ENCODE measurements at regions not wholly inside any gene's neighbourhood (a gene's known extent, or its start where the extent isn't known, plus 50 kb on each side); places are given as distances from the start of the nearest gene placed in this dataset.
"Not testable (repeated sequence)": the region's sequence is repeated elsewhere in the genome, so short reads cannot be mapped to it uniquely, and the experiment has no call there.

DNA sequence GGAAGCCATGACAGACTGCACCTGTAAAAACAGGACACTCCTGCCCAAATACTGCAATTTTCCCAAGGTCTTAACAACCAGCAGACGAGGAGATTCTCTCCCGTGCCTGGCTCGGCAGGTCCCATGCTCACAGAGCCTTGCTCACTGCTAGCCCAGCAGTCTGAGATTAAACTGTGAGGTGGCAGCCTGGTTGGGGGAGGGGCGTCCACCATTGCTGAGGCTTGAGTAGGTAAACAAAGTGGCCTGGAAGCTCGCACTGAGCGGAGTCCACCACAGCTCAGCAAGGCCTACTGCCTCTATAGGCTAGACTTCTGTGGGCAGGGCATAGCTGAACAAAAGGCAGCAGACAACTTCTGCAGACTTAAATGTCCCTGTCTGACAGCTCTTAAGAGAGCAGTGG is 80.3 kb downstream of the ANXA5 start:
- not testable (repeated sequence) for DNase-seq

DNA sequence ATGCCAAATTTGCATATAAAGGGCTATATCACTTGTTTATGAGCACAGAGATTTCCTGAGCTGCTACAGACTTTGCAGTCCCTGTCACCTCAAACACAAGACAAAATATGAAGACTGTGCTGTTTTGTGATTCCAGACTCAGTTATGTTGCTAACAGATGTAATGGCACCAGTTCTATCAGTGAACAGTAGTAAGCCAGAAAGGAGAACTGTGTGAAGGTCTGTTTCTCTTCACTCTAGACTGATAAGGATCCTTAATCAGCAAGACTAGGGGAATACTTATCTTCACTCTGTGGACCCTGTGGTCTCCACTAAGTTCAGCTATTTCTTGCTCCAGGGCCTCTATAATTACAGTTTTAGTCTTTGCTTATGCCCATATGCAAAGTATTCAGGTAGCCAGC is 82.7 kb downstream of the ANXA5 start:
- no peak for DNase-seq

DNA sequence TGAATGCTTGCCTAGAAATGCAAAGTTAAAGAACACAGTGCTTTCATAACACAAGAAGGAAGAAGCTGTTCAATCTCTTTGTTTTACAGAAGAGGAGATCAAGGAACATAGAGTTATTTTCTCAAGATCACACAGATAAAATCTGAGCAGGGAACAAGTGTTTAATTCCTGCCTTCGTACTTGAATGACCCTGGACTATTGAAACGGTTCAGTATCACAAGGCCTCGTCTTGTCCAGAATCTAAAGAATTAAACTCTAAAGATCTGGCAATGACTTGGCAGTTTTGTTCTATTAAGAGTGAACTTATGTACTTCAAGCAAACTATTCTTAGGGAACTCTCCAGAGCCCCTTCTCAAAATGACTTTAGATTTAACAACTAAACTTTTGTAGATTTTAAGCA is 97.7 kb downstream of the ANXA5 start:
- no peak for DNase-seq

DNA sequence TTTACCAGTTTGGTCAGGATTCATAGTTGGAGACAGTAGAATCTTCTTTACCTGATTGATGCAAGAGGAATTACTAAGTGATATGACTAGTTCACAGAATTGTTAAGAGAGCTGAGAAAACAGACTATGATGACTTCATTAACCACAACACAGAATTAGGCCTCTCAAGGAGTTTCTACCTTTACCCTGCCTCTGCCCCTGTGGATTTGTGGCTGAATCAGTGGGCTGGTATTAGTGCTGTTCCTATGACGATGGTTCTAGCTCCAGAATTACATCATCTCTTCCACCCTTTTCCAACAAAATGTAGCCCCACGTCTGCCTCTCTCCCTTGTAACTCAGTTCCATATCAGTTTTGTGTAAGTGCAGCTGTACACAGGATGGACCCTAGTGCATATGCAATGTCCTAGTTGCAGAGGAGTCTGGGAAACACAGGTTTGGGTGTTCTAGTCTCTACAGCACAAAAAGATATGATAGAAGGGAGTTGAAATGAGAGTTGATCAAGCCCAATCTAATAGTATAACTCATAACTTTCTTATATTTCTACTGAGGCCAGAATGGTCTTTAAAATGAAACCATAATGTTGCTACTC is 99.3 kb downstream of the ANXA5 start:
- DNase-seq: no peak

DNA sequence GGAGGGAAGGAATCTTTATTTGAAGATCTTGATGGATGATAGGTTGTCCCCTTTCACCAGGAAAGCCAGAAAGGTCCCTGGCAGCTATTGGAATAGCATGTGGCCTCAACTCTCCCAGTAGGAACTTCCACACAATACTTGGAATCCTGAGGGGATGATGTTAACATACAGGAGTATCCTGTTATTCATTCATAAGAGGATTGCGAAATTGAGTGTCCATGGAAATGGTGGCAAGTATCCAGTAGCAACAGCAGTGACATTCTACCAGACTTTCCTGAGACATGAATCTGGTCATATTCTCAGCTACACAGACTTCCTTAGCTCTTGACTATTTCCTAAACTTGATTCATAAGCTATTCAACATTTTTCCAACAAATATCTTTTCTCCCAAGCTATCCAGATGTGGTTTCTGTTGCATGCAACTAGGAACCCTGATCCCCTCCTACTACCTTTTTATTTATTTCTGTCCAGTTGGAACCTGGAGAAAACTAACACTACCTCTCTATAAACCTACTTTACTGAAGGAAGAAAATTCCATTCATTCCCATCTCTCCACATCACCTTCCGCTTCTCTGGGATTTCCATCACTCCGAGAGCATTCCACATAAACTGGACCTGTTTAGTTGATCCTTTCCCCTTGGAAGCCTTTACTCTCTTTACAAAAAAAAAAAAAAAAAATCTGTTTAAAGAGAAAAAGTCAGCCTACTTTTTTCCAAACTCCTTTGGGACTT is 101.8 kb downstream of the ANXA5 start:
- DNase-seq: no peak

DNA sequence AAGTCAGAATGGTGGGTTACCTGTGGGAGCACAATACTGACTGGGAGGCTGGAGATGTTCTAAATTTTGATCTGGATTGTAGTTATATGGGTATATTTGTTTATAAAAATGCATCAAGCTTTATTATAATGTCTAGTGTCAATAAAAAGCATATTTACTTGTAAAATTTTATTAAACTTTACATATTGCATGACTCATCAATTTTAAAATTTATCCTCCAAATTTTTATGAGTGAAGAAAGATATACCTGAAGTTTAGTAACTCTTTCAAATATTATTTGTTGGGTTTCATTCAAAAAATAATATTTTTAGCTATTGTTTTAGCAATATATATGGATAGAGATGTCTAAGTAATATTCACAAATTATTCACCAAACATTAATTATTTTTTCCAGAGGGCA is 103.0 kb downstream of the ANXA5 start:
- no peak for DNase-seq

DNA sequence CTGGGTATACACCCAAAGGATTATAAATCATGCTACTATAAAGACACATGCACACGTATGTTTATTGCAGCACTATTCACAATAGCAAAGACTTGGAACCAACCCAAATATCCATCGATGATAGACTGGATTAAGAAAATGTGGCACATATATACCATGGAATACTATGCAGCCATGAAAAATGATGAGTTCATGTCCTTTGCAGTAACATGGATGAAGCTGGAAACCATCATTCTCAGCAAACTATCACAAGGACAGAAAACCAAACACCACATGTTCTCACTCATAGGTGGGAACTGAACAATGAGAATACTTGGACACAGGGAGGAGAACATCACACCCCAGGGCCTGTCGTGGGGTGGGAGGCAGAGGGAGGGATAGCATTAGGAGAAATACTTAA is 104.5 kb downstream of the ANXA5 start:
- DNase-seq: not testable (repeated sequence)

DNA sequence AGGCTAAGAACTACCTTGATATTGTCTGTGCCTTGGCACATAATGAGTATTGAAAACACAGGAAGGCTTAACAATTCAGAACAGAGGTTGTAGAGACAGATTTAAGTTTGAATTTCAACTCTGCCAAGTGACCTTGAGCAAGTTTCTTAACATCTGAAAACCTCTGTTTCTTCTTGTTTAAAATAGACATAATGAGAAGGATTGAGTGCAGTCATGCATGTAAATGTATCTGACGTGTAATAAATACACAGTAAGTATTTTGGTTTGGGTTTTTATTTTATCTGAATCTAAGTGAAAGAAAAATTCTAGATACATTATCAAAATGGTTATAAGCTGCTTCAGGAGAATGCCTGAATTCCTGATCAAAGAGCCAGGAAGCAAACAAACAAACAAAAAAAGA is 111.9 kb downstream of the ANXA5 start:
- no peak for DNase-seq

DNA sequence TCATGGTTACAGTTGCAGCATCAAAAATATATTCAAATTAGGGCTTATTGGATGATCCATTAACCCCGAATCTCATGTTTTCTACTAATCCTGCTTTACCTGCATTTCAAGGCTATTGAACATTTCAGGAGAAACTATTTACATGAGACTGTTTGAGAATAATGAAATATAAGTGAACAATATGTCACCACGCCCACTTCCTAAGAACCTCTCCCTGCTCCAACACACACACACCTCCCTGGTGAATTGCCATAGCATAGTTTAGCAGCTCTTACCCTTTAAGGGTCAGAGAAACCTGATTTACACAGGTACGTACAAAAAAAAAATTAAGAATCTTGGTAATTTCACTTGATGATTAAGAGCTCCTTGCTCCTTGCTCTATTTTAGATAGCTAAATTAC is 113.4 kb downstream of the ANXA5 start:
- DNase-seq: no peak

DNA sequence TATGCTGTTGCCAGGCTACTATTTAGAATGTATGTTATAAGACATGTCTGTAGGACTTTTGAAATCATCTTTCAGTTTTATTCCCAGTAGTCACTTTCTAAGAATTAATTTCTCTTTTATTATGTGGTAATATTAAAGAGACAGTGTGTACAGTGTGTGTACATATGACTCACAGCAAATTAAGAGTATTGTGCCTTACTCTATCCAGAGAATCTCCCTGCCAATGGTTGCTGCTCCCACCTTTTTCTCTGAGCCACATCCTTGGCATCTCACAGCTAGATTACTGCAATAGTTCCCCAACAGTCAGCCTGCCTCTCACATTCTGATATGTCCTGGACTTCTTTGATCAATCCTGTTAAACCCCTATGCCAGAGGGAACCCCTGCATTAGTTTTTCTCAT is 114.5 kb downstream of the ANXA5 start:
- no peak for DNase-seq

DNA sequence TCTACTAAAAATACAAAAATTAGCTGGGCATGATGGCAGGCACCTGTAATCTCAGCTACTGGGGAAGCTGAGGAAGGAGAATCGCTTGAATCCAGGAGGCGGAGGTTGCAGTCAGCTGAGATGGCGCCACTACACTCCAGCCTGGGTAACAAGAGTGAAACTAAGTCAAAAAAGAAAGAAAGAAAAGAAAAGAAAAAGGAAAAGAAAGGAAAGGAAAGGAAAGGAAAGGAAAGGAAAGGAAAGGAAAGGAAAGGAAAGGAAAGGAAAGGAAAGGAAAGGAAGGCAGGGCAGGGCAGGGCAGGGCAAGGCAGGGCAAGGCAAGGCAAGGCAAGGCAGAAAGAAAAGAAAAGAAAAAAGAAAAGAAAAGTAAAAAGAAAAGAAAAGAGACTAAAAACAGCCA is 121.4 kb downstream of the ANXA5 start:
- not testable (repeated sequence) for DNase-seq

DNA sequence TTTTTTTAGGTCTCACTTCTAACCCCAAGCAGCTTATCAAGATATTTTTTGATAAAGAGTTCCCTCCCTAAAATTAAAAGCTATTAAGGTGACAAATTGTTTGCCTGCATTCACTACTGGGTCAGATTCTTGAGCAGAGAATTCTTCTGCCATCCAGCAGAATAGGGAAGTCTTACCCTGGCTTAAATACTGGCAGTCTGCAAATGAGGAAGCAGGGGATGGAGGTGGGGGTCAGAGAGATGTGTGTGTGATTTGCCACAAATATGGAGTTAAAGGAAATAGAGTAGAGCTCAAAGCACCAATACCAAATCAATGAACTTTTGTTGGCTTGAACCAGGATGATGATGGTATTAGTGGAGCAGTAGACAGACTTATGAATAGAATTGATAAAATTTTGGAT is 122.2 kb downstream of the ANXA5 start:
- no peak for DNase-seq

DNA sequence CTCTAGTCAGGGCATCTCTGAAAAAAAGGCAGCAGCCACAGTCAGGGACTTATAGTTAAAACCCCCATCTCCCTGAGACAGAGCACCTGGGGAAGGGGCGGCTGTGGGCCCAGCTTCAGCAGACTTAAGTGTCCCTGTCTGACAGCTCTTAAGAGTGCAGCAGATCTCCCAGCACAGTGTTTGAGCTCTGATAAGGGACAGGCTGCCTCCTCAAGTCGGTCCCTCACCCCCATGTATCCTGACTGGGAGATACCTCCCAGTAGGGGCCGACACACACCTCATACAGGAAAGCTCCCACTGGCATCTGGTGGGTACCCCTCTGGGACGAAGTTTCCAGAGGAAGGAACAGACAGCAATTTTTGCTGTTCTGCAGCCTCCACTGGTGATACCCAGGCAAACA is 129.0 kb downstream of the ANXA5 start:
- no peak for DNase-seq

DNA sequence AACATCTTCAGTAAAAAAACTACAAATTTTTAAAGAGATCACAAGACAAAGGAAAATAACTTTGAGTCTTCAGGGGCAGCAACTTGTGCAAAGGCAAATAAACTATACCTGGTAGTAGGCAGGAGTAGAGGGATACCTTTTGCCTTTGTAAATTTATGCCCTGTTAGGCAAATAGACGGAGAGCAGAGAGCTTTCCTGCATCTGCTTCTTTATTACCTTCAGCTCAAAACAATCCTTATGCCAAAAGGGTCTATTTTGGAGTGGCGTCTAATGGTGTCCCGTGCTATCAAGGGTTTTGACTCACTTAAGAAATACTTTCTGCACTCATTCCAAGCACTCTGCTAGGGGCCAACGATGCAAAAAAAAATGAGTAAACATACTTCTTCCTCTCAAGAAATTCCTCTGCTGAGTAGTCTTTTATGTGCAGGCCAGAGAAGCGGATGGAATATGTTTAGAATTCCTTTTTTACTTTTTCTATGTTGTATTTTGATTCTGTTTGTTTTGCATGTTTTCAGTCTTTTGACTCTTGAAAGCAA is 131.9 kb downstream of the ANXA5 start:
- no peak for DNase-seq

DNA sequence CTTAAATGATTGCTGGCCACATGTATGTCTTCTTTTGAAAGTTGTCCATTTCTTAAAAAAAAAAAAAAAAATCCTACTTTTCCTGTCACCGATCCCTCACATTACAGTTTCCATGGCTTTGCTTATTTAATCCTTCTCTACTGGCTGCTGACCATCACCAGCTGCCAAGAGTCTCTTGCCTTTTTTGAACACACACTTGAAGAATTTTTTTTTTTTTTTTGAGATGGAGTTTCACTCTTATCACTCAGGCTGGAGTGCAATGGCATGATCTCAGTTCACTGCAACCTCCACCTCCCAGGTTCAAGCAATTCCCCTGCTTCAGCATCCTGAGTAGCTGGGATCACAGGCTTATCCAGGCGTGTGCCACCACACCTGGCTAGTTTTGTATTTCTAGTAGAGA is 134.0 kb downstream of the ANXA5 start:
- no peak for DNase-seq

DNA sequence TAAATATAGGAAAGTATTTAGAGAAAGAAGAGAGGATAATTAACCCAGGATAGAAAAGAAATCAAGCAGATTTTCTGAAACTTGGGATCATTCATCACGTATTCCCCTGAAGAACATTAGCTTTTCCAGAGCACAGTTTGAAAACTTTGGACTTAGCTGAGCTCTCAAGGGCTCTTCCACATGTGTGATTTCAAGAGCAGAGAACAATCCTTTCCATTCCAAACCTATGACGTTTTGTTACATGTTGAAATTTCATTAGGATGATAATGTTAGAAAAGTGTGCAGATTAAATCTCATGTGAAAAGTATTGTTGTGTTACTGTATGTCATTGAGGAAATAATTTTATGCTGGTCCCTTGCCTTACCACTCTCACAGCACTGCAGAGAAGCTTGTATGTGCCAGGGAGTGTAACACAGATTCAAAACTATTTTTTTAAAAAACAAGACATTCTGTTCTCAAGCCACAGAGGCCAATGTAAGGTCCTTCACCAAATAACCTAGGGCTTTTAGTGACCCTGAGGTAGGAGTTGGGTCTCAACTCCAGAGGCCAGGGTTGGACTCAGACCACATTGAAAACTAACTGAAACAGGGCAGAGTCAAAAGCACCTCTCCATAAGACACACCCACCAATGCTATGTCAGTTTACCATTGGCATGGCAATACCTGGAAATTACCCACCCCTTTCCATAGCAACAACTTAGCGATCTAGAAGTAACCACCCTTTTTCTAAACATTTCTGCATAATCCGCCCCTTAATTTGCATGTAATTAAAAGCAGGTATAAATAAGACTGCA is 141.3 kb downstream of the ANXA5 start:
- no peak for DNase-seq

DNA sequence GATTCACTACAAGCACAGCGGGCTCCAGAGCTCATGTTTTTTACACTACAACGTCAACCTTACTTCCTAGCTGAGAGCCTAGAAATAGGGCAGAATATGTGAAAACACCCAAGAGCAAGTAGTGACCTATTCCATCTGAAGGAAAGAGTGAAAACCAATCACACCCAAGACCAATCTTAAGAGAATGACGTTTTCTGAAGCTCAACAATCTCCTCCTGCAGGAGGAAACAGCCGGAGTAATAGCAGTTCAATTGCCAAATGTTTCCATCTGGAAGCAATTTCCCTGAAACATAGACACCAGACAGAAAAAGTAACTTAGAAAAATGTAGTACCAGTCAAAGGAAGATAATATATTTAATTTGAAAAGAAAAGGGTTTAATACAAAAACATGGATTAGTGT is 142.4 kb downstream of the ANXA5 start:
- DNase-seq: no peak

DNA sequence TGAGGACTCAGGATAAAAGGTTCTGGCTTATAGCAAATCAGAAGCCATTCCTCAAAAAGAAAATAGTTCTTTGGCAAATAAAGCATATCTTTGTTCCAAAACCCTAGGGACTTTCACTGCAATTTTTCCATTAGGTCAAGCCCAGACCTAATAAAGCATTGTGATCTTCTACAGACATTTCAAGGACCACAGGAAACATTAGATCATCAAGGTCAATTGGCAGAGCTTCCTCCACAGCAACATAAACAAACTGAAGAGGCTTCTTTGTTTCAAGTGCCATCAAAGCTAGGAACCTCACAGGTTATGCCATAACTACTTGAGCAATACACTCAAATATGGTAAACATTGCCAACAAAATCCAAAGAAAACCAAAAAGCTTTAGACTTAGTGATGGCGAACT is 144.9 kb downstream of the ANXA5 start:
- DNase-seq: no peak

DNA sequence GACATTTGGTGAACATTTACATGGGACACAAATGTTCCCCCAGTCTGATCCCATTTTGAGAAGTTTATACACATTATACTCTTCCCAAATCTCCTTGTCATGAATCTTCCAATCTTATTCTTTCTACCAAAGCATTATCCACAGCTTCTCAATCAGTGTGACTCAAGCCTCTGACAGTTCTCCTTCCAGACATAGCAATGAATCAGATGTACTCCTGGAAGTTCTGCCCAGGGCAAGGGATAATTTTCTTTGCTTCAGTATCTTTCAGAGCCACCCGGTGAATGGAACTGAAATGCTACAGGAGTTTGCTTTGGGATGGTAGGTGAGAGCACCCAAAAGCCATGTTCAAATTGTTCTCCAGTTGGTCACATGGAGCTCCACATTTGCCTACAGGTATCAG is 145.5 kb downstream of the ANXA5 start:
- DNase-seq: no peak

DNA sequence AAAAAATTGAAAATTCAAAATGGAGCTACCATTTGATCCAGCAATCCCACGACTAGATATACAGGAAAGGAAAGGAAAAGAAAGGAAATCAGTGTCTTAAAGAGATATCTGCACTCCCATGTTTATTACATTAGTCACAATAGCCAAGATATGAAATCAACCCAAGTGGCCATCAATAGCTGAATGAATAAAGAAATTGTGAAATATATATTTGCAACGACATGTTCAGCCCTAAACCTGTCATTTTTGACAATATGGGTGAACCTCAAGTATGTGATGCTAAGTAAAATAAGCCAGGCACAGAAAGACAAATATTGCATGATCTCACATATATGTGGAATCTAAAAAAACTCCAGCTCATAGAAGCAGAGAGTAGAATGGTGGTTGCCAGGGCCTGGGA is 155.1 kb downstream of the ANXA5 start:
- DNase-seq: no peak

DNA sequence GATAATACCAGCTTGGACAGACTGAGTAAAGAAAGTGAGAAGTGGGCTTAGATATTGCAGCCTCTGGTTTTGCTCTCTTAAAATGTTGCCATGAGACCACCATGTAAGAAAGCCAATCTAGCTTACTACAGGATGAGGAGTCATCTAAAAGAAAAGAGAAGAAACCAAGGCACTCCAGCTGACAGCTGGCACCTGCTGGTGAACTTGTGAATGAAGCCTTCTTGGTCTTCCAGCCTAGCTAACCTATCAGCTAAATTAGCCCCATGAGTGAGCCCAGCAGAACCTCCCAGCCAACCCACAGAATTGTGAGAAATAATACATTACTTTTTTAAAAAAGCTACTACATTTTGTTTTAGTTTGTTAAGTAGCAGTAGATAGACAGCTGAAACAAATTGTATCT is 154.5 kb upstream of the QRFPR start:
- DNase-seq: no peak

DNA sequence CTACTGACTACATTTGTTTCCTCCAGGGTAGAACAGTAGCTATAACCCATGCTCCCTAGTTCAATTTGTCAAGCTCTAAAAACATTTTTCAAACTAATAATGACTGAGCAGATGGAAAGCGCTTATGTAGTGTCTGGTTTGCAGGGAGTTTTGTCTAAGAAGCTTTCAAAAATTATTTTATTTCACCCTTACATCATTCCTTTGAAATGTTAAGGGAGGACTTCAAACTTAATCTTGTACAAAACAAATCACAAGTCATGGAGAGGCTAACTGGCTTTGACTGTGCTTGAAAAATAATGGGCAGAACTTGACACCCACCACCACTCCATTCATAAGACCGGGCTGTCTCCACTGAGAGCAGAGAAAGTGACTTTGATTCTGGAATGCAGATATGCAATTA is 153.4 kb upstream of the QRFPR start:
- no peak for DNase-seq

DNA sequence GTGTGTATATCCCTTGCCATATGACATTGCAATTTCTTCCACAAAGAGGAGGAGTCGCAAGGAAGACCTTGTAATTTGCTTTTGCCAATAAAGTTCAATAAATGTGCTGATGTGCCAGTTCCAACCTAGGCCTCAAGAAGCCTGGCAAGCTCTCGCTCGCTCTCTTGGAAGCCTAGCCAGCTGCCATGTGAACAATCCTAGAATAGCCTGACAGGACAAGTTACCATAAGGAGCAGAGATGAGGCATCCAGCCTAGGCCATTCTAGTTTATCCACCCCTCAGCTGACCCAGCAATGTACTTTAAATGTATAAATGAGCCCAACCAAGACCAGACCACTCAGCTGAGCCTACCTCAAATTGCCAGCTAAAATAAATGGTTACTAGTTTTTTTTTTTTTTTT is 145.7 kb upstream of the QRFPR start:
- DNase-seq: no peak

DNA sequence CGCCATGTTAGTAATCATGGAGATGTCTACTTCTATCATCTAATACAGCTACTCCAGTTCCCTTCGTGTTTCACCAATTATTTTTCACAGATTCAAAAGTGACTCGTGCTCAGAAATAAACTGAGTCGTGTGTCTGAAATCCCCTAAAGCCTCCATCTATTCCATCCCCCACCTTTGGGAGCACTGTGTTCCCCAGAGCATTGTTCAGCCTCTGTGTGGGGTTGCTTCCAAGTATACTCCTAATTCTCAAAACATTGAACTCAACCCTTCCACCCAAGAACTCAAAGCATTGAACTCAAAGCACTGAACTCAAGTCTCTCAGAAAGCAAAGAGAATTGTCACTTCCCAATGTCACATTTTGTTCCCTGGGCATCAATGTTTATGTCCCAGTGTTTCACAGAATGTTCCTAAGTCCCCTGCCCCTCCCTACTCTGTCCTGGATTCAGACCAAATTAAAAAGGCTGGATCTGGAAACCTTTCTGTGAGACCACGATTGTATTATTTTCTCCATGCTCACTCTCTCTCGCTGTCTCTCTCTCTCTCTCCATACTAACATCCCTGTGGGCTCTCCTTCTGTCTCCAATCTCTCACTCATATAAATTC is 138.5 kb upstream of the QRFPR start:
- no peak for DNase-seq
